ENCODE measurements at regions not wholly inside any gene's neighbourhood (a gene's known extent, or its start where the extent isn't known, plus 50 kb on each side); places are given as distances from the start of the nearest gene placed in this dataset.

- DNase-seq = no peak
- Mint-ChIP-seq H3K4me3 (ENCODE audit: unreplicated experiment) (no peak overlapping the region), H3K27ac (ENCODE audit: unreplicated experiment) (no peak overlapping the region), H3K4me1 (ENCODE audit: low read depth, unreplicated experiment) (no peaks in the 10 kb centered on the region), H3K27me3 (ENCODE audit: unreplicated experiment) (peaks cover 4% of the 10 kb centered on the region), H3K9me3 (ENCODE audit: unreplicated experiment) (no peaks in the 10 kb centered on the region), H3K36me3 (ENCODE audit: unreplicated experiment) (no peaks in the 10 kb centered on the region)
- TF ChIP-seq CTCF (IDR thresholded peaks at IDR 0.05; ENCODE audit: partially characterized antibody, unreplicated experiment) = no peak
These were observed 219.1 kb downstream of the SOCS6 start for GRCh38 chr18:70507970-70508369.

GRCh38 chr18:70506511-70506910, 217.7 kb downstream of the SOCS6 start:
- Mint-ChIP-seq H3K4me1 (ENCODE audit: low read depth, unreplicated experiment) (no peaks in the 10 kb centered on the region), H3K27ac (ENCODE audit: unreplicated experiment) (no peak overlapping the region), H3K9me3 (ENCODE audit: unreplicated experiment) (no peaks in the 10 kb centered on the region), H3K4me3 (ENCODE audit: unreplicated experiment) (no peak overlapping the region), H3K27me3 (ENCODE audit: unreplicated experiment) (peaks cover 4% of the 10 kb centered on the region), H3K36me3 (ENCODE audit: unreplicated experiment) (no peaks in the 10 kb centered on the region)
- no peak for TF ChIP-seq CTCF (IDR thresholded peaks at IDR 0.05; ENCODE audit: partially characterized antibody, unreplicated experiment)
- DNase-seq = no peak

DNA sequence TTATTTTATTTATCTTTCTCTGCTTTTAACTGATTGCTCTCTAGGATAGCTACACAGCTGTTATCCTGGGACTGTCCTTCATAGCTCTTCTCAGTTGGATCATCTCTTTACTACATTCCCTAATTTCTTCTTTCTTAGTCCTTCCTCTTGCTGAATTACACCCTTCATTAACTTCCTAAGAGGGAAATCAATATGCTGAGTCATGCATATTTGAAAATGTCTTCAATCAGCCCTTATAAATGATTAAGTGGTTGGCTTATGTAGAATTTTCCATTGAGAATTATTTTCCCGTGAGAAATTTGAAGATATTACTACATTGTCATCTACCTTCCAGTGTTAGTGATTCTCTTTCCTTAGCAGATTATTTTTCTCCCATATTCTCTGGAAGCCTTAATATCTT, 214.2 kb downstream of the SOCS6 start:
- H3K27me3 Mint-ChIP-seq (ENCODE audit: unreplicated experiment) = peaks cover 1% of the 10 kb centered on the region
- no peaks in the 10 kb centered on the region for H3K36me3 Mint-ChIP-seq (ENCODE audit: unreplicated experiment)
- no peak overlapping the region for H3K4me3 Mint-ChIP-seq (ENCODE audit: unreplicated experiment)
- H3K9me3 Mint-ChIP-seq (ENCODE audit: unreplicated experiment) = no peaks in the 10 kb centered on the region
- no peak for TF ChIP-seq CTCF (IDR thresholded peaks at IDR 0.05; ENCODE audit: partially characterized antibody, unreplicated experiment)
- no peaks in the 10 kb centered on the region for H3K4me1 Mint-ChIP-seq (ENCODE audit: low read depth, unreplicated experiment)
- DNase-seq = no peak
- no peak overlapping the region for H3K27ac Mint-ChIP-seq (ENCODE audit: unreplicated experiment)

GRCh38 chr18:70501358-70501757, 212.5 kb downstream of the SOCS6 start:
- no peak overlapping the region for H3K4me3 Mint-ChIP-seq (ENCODE audit: unreplicated experiment)
- no peaks in the 10 kb centered on the region for H3K9me3 Mint-ChIP-seq (ENCODE audit: unreplicated experiment)
- no peak for TF ChIP-seq CTCF (IDR thresholded peaks at IDR 0.05; ENCODE audit: partially characterized antibody, unreplicated experiment)
- no peaks in the 10 kb centered on the region for H3K4me1 Mint-ChIP-seq (ENCODE audit: low read depth, unreplicated experiment)
- H3K36me3 Mint-ChIP-seq (ENCODE audit: unreplicated experiment) = no peaks in the 10 kb centered on the region
- no peak overlapping the region for H3K27ac Mint-ChIP-seq (ENCODE audit: unreplicated experiment)
- no peaks in the 10 kb centered on the region for H3K27me3 Mint-ChIP-seq (ENCODE audit: unreplicated experiment)
- DNase-seq = no peak

- H3K9me3 Mint-ChIP-seq (ENCODE audit: unreplicated experiment) = no peaks in the 10 kb centered on the region
- H3K27ac Mint-ChIP-seq (ENCODE audit: unreplicated experiment) = no peak overlapping the region
- no peak overlapping the region for H3K4me3 Mint-ChIP-seq (ENCODE audit: unreplicated experiment)
- no peak for DNase-seq
- no peaks in the 10 kb centered on the region for H3K36me3 Mint-ChIP-seq (ENCODE audit: unreplicated experiment)
- no peak for TF ChIP-seq CTCF (IDR thresholded peaks at IDR 0.05; ENCODE audit: partially characterized antibody, unreplicated experiment)
- no peaks in the 10 kb centered on the region for H3K27me3 Mint-ChIP-seq (ENCODE audit: unreplicated experiment)
- no peaks in the 10 kb centered on the region for H3K4me1 Mint-ChIP-seq (ENCODE audit: low read depth, unreplicated experiment)
These were observed 211.9 kb downstream of the SOCS6 start for GRCh38 chr18:70500748-70501147.
